ENCODE measurements at regions not wholly inside any gene's neighbourhood (a gene's known extent, or its start where the extent isn't known, plus 50 kb on each side); places are given as distances from the start of the nearest gene placed in this dataset.

- Mint-ChIP-seq H3K36me3 (no peaks in the 10 kb centered on the region), H3K9me3 (no peaks in the 10 kb centered on the region), H3K4me3 (no peak overlapping the region), H3K27me3 (peaks cover 0 to 3% of the 10 kb centered on the region in 2 donors), H3K4me1 (peaks cover 12 to 26% (median 20%) of the 10 kb centered on the region in 4 donors), H3K27ac (peak overlapping the region in 1 of 7 donors; percentile 44)
- ChIA-PET CTCF (ENCODE audit: partially characterized antibody) (no interaction called here), POLR2A (ENCODE audit: partially characterized antibody) (interaction anchor here (0.6 kb wide), 1 partner anchor 514 kb away, joined by 4 read pairs; no protein-coding TSS in a partner anchor)
- Histone ChIP-seq H3K4me1 (ENCODE audit: insufficient read depth, low read length) (peaks cover 12% of the 10 kb centered on the region), H3K27me3 (ENCODE audit: insufficient read depth, low read length) (no peaks in the 10 kb centered on the region), H3K9me3 (ENCODE audit: control insufficient read depth in 1 of 2, low read length in 2 of 2) (no peaks in the 10 kb centered on the region), H3K36me3 (ENCODE audit: insufficient read depth, low read length) (no peaks in the 10 kb centered on the region), H3K4me3 (ENCODE audit: low read length in 2 of 2) (no peak overlapping the region), H3K27ac (ENCODE audit: low read depth, low read length) (no peak overlapping the region)
- DNase-seq: no peak
- intact Hi-C loops (cut with micrococcal nuclease): no loop called here
These were observed 183.4 kb downstream of the KLF13 start for GRCh38 chr15:31510057-31510456.

- Mint-ChIP-seq H3K4me3 (peak overlapping the region in 6 of 8 donors; percentile 7 to 72 (median 26)), H3K27ac (peak overlapping the region in 2 of 7 donors; percentile 39 to 65)
- intact Hi-C loops (cut with micrococcal nuclease): no loop called here
These were observed 185.2 kb downstream of the KLF13 start for GRCh38 chr15:31511707-31512310.

GRCh38 chr15:31513178-31513577 is 186.5 kb downstream of the KLF13 start:
- Mint-ChIP-seq H3K27ac (peak overlapping the region in 1 of 7 donors; percentile 8), H3K36me3 (no peaks in the 10 kb centered on the region), H3K4me3 (no peak overlapping the region), H3K9me3 (peaks cover 0 to 2% (median 0%) of the 10 kb centered on the region in 8 donors), H3K4me1 (peaks cover 11 to 26% (median 18%) of the 10 kb centered on the region in 4 donors), H3K27me3 (peaks cover 0 to 8% of the 10 kb centered on the region in 2 donors)
- intact Hi-C loops (cut with micrococcal nuclease): no loop called here
- POLR2A ChIA-PET (ENCODE audit: partially characterized antibody): no interaction called here
- no peak overlapping the region for H3K27ac ChIP-seq (ENCODE audit: low read depth, low read length)
- CTCF ChIA-PET (ENCODE audit: partially characterized antibody): no interaction called here
- H3K27me3 ChIP-seq (ENCODE audit: insufficient read depth, low read length): no peaks in the 10 kb centered on the region
- H3K4me3 ChIP-seq (ENCODE audit: low read length in 2 of 2): no peak overlapping the region
- DNase-seq: no peak
- no peaks in the 10 kb centered on the region for H3K9me3 ChIP-seq (ENCODE audit: control insufficient read depth in 1 of 2, low read length in 2 of 2)
- peaks cover 12% of the 10 kb centered on the region for H3K4me1 ChIP-seq (ENCODE audit: insufficient read depth, low read length)
- H3K36me3 ChIP-seq (ENCODE audit: insufficient read depth, low read length): no peaks in the 10 kb centered on the region

More at GRCh38 chr15:31511707-31512310, 185.2 kb downstream of the KLF13 start:
- ChIA-PET POLR2A (ENCODE audit: partially characterized antibody) (no interaction called here), CTCF (ENCODE audit: partially characterized antibody) (no interaction called here)
- H3K4me1 Mint-ChIP-seq: peaks cover 12 to 26% (median 20%) of the 10 kb centered on the region in 4 donors
- H3K9me3 ChIP-seq (ENCODE audit: control insufficient read depth in 1 of 2, low read length in 2 of 2): no peaks in the 10 kb centered on the region
- DNase-seq: peak; percentile 48 to 74 (median 61)
- no peaks in the 10 kb centered on the region for H3K36me3 ChIP-seq (ENCODE audit: insufficient read depth, low read length)
- no peak overlapping the region for H3K27ac ChIP-seq (ENCODE audit: low read depth, low read length)
- H3K4me1 ChIP-seq (ENCODE audit: insufficient read depth, low read length): peaks cover 12% of the 10 kb centered on the region
- H3K27me3 ChIP-seq (ENCODE audit: insufficient read depth, low read length): no peaks in the 10 kb centered on the region
- peaks cover 0 to 2% (median 0%) of the 10 kb centered on the region in 8 donors for H3K9me3 Mint-ChIP-seq
- H3K36me3 Mint-ChIP-seq: no peaks in the 10 kb centered on the region
- no peak overlapping the region for H3K4me3 ChIP-seq (ENCODE audit: low read length in 2 of 2)
- H3K27me3 Mint-ChIP-seq: peaks cover 0 to 3% of the 10 kb centered on the region in 2 donors

GRCh38 chr15:31516440-31516839 is 189.8 kb downstream of the KLF13 start:
- Mint-ChIP-seq H3K9me3 (peaks cover 0 to 2% (median 0%) of the 10 kb centered on the region in 8 donors), H3K27me3 (peaks cover 0 to 8% of the 10 kb centered on the region in 2 donors), H3K4me3 (peak overlapping the region in 1 of 8 donors; percentile 32), H3K27ac (no peak overlapping the region), H3K4me1 (peaks cover 11 to 26% (median 18%) of the 10 kb centered on the region in 4 donors), H3K36me3 (no peaks in the 10 kb centered on the region)
- CTCF ChIA-PET (ENCODE audit: partially characterized antibody): no interaction called here
- no peak for DNase-seq
- H3K4me3 ChIP-seq (ENCODE audit: low read length in 2 of 2): no peak overlapping the region
- H3K9me3 ChIP-seq (ENCODE audit: control insufficient read depth in 1 of 2, low read length in 2 of 2): no peaks in the 10 kb centered on the region
- H3K27me3 ChIP-seq (ENCODE audit: insufficient read depth, low read length): no peaks in the 10 kb centered on the region
- peaks cover 12% of the 10 kb centered on the region for H3K4me1 ChIP-seq (ENCODE audit: insufficient read depth, low read length)
- no peak overlapping the region for H3K27ac ChIP-seq (ENCODE audit: low read depth, low read length)
- intact Hi-C loops (cut with micrococcal nuclease): no loop called here
- POLR2A ChIA-PET (ENCODE audit: partially characterized antibody): no interaction called here
- H3K36me3 ChIP-seq (ENCODE audit: insufficient read depth, low read length): no peaks in the 10 kb centered on the region

GRCh38 chr15:31516874-31517273 is 190.2 kb downstream of the KLF13 start:
- DNase-seq: no peak
- H3K4me3 Mint-ChIP-seq: peak overlapping the region in 1 of 8 donors; percentile 32
- H3K9me3 Mint-ChIP-seq: peaks cover 0 to 2% (median 0%) of the 10 kb centered on the region in 8 donors
- Histone ChIP-seq H3K4me3 (ENCODE audit: low read length in 2 of 2) (no peak overlapping the region), H3K9me3 (ENCODE audit: control insufficient read depth in 1 of 2, low read length in 2 of 2) (no peaks in the 10 kb centered on the region), H3K4me1 (ENCODE audit: insufficient read depth, low read length) (peaks cover 9% of the 10 kb centered on the region), H3K36me3 (ENCODE audit: insufficient read depth, low read length) (no peaks in the 10 kb centered on the region), H3K27ac (ENCODE audit: low read depth, low read length) (no peak overlapping the region), H3K27me3 (ENCODE audit: insufficient read depth, low read length) (no peaks in the 10 kb centered on the region)
- no peaks in the 10 kb centered on the region for H3K36me3 Mint-ChIP-seq
- H3K4me1 Mint-ChIP-seq: peaks cover 10 to 23% (median 17%) of the 10 kb centered on the region in 4 donors
- peaks cover 0 to 8% of the 10 kb centered on the region in 2 donors for H3K27me3 Mint-ChIP-seq
- intact Hi-C loops (cut with micrococcal nuclease): no loop called here
- CTCF ChIA-PET (ENCODE audit: partially characterized antibody): no interaction called here
- POLR2A ChIA-PET (ENCODE audit: partially characterized antibody): no interaction called here
- no peak overlapping the region for H3K27ac Mint-ChIP-seq

GRCh38 chr15:31517711-31518110 is 191.1 kb downstream of the KLF13 start:
- ChIA-PET CTCF (ENCODE audit: partially characterized antibody) (no interaction called here), POLR2A (ENCODE audit: partially characterized antibody) (no interaction called here)
- no peak overlapping the region for H3K27ac Mint-ChIP-seq
- peaks cover under 1% of the 10 kb centered on the region for H3K4me1 ChIP-seq (ENCODE audit: insufficient read depth, low read length)
- no peak overlapping the region for H3K4me3 ChIP-seq (ENCODE audit: low read length in 2 of 2)
- DNase-seq: no peak
- H3K9me3 ChIP-seq (ENCODE audit: control insufficient read depth in 1 of 2, low read length in 2 of 2): no peaks in the 10 kb centered on the region
- no peaks in the 10 kb centered on the region for H3K27me3 ChIP-seq (ENCODE audit: insufficient read depth, low read length)
- H3K36me3 ChIP-seq (ENCODE audit: insufficient read depth, low read length): no peaks in the 10 kb centered on the region
- H3K27ac ChIP-seq (ENCODE audit: low read depth, low read length): no peak overlapping the region
- no peaks in the 10 kb centered on the region for H3K36me3 Mint-ChIP-seq
- peaks cover 3 to 15% (median 10%) of the 10 kb centered on the region in 4 donors for H3K4me1 Mint-ChIP-seq
- peaks cover 0 to 2% (median 0%) of the 10 kb centered on the region in 8 donors for H3K9me3 Mint-ChIP-seq
- intact Hi-C loops (cut with micrococcal nuclease): no loop called here
- H3K4me3 Mint-ChIP-seq: no peak overlapping the region
- H3K27me3 Mint-ChIP-seq: peaks cover 0 to 8% of the 10 kb centered on the region in 2 donors

- no peak overlapping the region for H3K4me3 ChIP-seq (ENCODE audit: low read length in 2 of 2)
- H3K36me3 ChIP-seq (ENCODE audit: insufficient read depth, low read length): no peaks in the 10 kb centered on the region
- intact Hi-C loops (cut with micrococcal nuclease): no loop called here
- H3K27me3 ChIP-seq (ENCODE audit: insufficient read depth, low read length): no peaks in the 10 kb centered on the region
- no peak for DNase-seq
- H3K9me3 Mint-ChIP-seq: no peaks in the 10 kb centered on the region
- ChIA-PET CTCF (ENCODE audit: partially characterized antibody) (no interaction called here), POLR2A (ENCODE audit: partially characterized antibody) (no interaction called here)
- no peaks in the 10 kb centered on the region for H3K4me1 Mint-ChIP-seq
- no peaks in the 10 kb centered on the region for H3K4me1 ChIP-seq (ENCODE audit: insufficient read depth, low read length)
- no peak overlapping the region for H3K4me3 Mint-ChIP-seq
- H3K27ac ChIP-seq (ENCODE audit: low read depth, low read length): no peak overlapping the region
- peak overlapping the region in 1 of 7 donors; percentile 5 for H3K27ac Mint-ChIP-seq
- no peaks in the 10 kb centered on the region for H3K9me3 ChIP-seq (ENCODE audit: control insufficient read depth in 1 of 2, low read length in 2 of 2)
- peaks cover 1 to 5% of the 10 kb centered on the region in 2 donors for H3K27me3 Mint-ChIP-seq
- H3K36me3 Mint-ChIP-seq: no peaks in the 10 kb centered on the region
These were observed 195.4 kb downstream of the KLF13 start for GRCh38 chr15:31522028-31522427.
